ENCODE measurements at regions not wholly inside any gene's neighbourhood (a gene's known extent, or its start where the extent isn't known, plus 50 kb on each side); places are given as distances from the start of the nearest gene placed in this dataset.

GRCh38 chr20:52888096-52888495 lies 84.1 kb upstream of the TSHZ2 start (continued):
- TF ChIP-seq CHD7 (IDR thresholded peaks at IDR 0.05; ENCODE audit: insufficient replicate concordance, low read length) (no peak), RAD21 (IDR thresholded peaks at IDR 0.05 in 1 of 2, conservative IDR thresholded peaks at IDR 0.05 in 1 of 2; ENCODE audit: low read depth in 2 of 2, low read length in 2 of 2) (no peak), MAX (IDR thresholded peaks at IDR 0.05) (no peak), SP2 (IDR thresholded peaks at IDR 0.05; ENCODE audit: low read length) (no peak), GABPA (IDR thresholded peaks at IDR 0.05; ENCODE audit: borderline replicate concordance, insufficient read depth, low read length) (no peak)

Data from H1 (cell line).